ENCODE measurements at regions not wholly inside any gene's neighbourhood (a gene's known extent, or its start where the extent isn't known, plus 50 kb on each side); places are given as distances from the start of the nearest gene placed in this dataset.
"Not testable (repeated sequence)": the region's sequence is repeated elsewhere in the genome, so short reads cannot be mapped to it uniquely, and the experiment has no call there.

DNA sequence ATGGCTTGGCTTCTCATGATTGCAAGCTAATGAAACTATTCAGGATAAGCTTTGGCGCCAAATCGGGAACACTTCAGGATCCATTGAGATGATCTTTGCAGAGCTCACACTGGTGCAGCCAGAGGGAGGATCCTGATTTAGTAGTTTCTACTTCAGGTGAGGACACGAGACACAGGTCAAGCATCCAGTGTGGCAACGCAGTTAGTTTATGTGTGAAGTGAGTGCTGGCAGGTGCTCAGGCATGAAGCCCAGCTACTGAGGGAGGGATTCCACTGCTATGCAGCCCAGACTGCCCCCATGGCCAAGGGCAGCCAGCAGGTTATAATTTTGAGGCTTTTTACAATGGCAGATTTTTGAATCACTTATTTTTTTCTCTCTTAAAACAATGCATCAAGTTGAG lies 113.5 kb upstream of the PCED1B start:
- Mint-ChIP-seq H3K27ac (ENCODE audit: unreplicated experiment) (no peak overlapping the region), H3K4me1 (ENCODE audit: low read depth) (peaks cover 17% of the 10 kb centered on the region), H3K27me3 (ENCODE audit: low read depth) (no peaks in the 10 kb centered on the region), H3K36me3 (ENCODE audit: low read depth) (no peaks in the 10 kb centered on the region), H3K9me3 (ENCODE audit: low read depth) (no peaks in the 10 kb centered on the region), H3K4me3 (ENCODE audit: unreplicated experiment) (no peak overlapping the region)
- TF ChIP-seq, protein P1, sequence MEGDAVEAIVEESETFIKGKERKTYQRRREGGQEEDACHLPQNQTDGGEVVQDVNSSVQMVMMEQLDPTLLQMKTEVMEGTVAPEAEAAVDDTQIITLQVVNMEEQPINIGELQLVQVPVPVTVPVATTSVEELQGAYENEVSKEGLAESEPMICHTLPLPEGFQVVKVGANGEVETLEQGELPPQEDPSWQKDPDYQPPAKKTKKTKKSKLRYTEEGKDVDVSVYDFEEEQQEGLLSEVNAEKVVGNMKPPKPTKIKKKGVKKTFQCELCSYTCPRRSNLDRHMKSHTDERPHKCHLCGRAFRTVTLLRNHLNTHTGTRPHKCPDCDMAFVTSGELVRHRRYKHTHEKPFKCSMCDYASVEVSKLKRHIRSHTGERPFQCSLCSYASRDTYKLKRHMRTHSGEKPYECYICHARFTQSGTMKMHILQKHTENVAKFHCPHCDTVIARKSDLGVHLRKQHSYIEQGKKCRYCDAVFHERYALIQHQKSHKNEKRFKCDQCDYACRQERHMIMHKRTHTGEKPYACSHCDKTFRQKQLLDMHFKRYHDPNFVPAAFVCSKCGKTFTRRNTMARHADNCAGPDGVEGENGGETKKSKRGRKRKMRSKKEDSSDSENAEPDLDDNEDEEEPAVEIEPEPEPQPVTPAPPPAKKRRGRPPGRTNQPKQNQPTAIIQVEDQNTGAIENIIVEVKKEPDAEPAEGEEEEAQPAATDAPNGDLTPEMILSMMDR (IDR thresholded peaks at IDR 0.05), result no peak
- no peak for DNase-seq (ENCODE audit: low spot score)

DNA sequence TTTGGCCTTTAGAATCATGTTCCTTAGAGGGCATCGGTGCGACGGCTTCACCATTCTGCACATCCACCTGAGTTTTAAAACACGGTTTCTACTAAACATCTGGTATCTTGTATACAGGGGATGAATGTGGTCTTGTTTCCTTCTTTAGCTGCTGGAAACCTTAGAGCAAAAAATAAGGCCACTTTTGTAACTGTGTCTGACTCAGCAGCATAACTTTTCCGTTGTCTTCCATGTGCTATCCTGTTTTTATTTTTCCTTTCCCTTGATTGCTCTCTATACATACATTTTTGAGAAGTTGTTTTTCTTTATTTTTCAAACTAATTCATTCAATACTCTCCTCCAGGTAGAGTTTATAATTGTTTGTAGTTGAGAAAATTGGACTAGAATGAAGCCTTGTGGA lies 108.8 kb upstream of the PCED1B start:
- no peaks in the 10 kb centered on the region for H3K36me3 Mint-ChIP-seq (ENCODE audit: low read depth)
- DNase-seq (ENCODE audit: low spot score), result no peak
- peaks cover 13% of the 10 kb centered on the region for H3K9me3 Mint-ChIP-seq (ENCODE audit: low read depth)
- no peak overlapping the region for H3K27ac Mint-ChIP-seq (ENCODE audit: unreplicated experiment)
- H3K27me3 Mint-ChIP-seq (ENCODE audit: low read depth), result no peaks in the 10 kb centered on the region
- H3K4me3 Mint-ChIP-seq (ENCODE audit: unreplicated experiment), result no peak overlapping the region
- H3K4me1 Mint-ChIP-seq (ENCODE audit: low read depth), result no peaks in the 10 kb centered on the region
- TF ChIP-seq, protein P1 (IDR thresholded peaks at IDR 0.05), result no peak

DNA sequence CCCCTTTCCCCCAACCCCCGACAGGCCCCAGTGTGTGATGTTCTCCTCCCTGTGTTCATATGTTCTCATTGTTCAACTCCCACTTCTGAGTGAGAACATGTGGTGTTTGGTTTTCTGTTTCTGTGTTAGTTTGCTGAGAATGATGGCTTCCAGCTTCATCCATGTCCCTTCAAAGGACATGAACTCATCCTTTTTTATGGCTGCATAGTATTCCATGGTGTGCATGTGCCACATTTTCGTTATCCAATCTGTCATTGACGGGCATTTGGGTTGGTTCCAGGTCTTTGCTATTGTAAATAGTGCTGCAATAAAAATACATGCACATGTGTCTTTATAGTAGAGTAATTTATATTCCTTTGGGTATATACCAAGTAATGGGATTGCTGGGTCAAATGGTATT lies 105.5 kb upstream of the PCED1B start:
- H3K4me1 Mint-ChIP-seq (ENCODE audit: low read depth); H3K36me3 Mint-ChIP-seq (ENCODE audit: low read depth); H3K27me3 Mint-ChIP-seq (ENCODE audit: low read depth); H3K27ac Mint-ChIP-seq (ENCODE audit: unreplicated experiment); H3K4me3 Mint-ChIP-seq (ENCODE audit: unreplicated experiment); DNase-seq (ENCODE audit: low spot score): not testable (repeated sequence)
- H3K9me3 Mint-ChIP-seq (ENCODE audit: low read depth), result peaks cover 13% of the 10 kb centered on the region

DNA sequence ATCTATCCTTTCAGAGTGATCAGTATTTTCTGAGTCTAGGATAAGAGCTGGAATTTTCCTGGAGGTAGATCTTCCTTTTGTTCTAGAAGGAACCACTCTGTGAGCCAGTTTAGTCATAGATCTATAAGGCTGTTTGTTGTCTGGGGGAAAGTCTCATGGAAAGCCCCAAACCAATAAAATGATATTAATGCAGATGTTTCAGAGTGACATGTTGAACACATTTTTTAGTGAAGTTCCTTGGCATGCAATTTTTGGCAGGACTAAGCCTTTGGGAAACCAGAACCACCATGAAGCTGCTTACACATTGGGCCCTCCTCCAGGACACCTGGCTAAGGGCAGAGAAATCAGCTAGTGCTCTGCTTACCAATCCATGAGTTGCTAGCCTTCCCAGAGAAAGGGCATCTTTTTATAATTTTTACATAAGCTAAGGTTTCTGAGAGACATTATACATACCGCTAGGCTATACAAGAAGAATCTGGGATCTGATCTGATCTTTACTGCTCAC lies 101.5 kb upstream of the PCED1B start:
- Mint-ChIP-seq H3K27ac (ENCODE audit: unreplicated experiment) (no peak overlapping the region), H3K9me3 (ENCODE audit: low read depth) (peaks cover 13% of the 10 kb centered on the region)
- no peak for DNase-seq (ENCODE audit: low spot score)

DNA sequence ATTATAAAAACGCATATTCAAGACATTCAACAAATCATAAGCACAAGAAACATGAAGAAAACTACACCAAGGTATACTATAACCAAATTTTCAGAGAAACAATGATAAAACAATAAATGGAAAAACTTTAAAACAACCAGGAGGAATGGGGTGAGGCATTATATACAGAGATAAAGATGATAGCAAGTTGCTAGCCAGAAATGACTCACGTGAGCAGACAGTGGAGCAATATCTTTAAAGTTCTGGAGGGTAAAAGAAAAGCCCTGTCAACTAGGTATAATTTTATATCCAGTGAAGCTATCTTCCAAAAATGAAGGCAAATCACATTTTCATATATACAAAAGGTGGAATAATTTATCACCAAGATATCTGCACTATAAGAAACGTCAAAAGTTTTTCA lies 97.8 kb upstream of the PCED1B start:
- H3K27me3 Mint-ChIP-seq (ENCODE audit: low read depth), result no peaks in the 10 kb centered on the region
- no peak overlapping the region for H3K4me3 Mint-ChIP-seq (ENCODE audit: unreplicated experiment)
- no peak overlapping the region for H3K27ac Mint-ChIP-seq (ENCODE audit: unreplicated experiment)
- H3K9me3 Mint-ChIP-seq (ENCODE audit: low read depth), result no peaks in the 10 kb centered on the region
- H3K4me1 Mint-ChIP-seq (ENCODE audit: low read depth), result peaks cover 3% of the 10 kb centered on the region
- TF ChIP-seq, protein P1 (IDR thresholded peaks at IDR 0.05), result no peak
- no peaks in the 10 kb centered on the region for H3K36me3 Mint-ChIP-seq (ENCODE audit: low read depth)
- DNase-seq (ENCODE audit: low spot score), result no peak

More for the DNA sequence above, 101.5 kb upstream of the PCED1B start:
- TF ChIP-seq, protein P1 (IDR thresholded peaks at IDR 0.05), result no peak
- Mint-ChIP-seq H3K36me3 (ENCODE audit: low read depth) (no peaks in the 10 kb centered on the region), H3K4me1 (ENCODE audit: low read depth) (no peaks in the 10 kb centered on the region), H3K27me3 (ENCODE audit: low read depth) (no peaks in the 10 kb centered on the region), H3K4me3 (ENCODE audit: unreplicated experiment) (no peak overlapping the region)

DNA sequence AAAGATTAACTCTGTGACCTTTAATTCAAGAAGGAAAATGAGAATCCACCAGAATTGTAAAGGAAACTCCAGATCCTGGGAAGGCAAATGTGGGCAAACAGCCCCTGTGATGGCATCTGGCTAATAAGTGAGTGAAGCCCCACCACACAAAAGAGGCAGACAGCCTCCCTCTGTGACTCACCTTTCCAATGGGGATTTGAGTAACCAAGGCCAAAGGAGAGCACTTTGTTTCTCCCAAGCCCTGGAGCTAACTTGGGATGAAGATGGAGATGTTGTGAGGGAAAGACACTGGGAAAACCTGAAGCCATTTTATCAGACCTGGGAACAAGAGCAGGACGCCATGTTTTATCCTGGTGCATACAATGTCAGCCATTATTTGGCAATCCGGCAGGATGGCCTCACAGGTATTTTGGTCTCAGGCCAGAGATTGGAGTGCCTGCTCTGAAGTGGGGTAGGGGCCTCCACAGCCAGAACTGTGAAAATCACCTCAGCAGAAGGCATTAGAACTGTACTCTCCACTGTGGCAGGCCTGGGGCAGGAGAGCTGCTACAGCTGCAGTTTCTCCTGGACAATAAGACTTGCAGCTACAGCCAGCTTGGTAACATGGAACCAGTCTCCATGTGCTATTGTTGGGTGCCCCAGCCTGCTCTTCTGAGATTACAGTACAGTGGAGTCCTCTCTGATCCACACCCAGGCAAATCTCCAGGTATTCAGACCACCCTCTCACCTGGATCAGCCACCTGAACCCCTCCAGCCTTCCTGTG lies 96.6 kb upstream of the PCED1B start:
- H3K36me3 Mint-ChIP-seq (ENCODE audit: low read depth), result no peaks in the 10 kb centered on the region
- H3K4me1 Mint-ChIP-seq (ENCODE audit: low read depth), result peaks cover 3% of the 10 kb centered on the region
- no peak for DNase-seq (ENCODE audit: low spot score)
- no peak overlapping the region for H3K4me3 Mint-ChIP-seq (ENCODE audit: unreplicated experiment)
- TF ChIP-seq, protein P1 (IDR thresholded peaks at IDR 0.05), result no peak
- H3K9me3 Mint-ChIP-seq (ENCODE audit: low read depth), result no peaks in the 10 kb centered on the region
- no peaks in the 10 kb centered on the region for H3K27me3 Mint-ChIP-seq (ENCODE audit: low read depth)
- H3K27ac Mint-ChIP-seq (ENCODE audit: unreplicated experiment), result no peak overlapping the region

All from chondrocyte (in vitro differentiated cells).